Keratinocyte (primary cell): ENCODE measurements at regions not wholly inside any gene's neighbourhood (a gene's known extent, or its start where the extent isn't known, plus 50 kb on each side); places are given as distances from the start of the nearest gene placed in this dataset.

Experiments
- EZH2 ChIP-seq: IDR thresholded peaks from one replicate; pipeline ENCODE4 v1.6.1; 2012; ENCODE audit warnings: inconsistent platforms, mild to moderate bottlenecking, low read length, moderate library complexity
- TF ChIP-seq, protein P1 (sequence below), 3 experiments: IDR thresholded peaks in 1 of 3; conservative IDR thresholded peaks in 1 of 3; optimal IDR thresholded peaks in 1 of 3; 2 replicates in 2 of 3; 3 replicates in 1 of 3; pipeline versions ENCODE3 to v1.5.1; 2011; ENCODE audit warnings: low read length in 3 of 3, mild to moderate bottlenecking in 3 of 3, moderate library complexity in 2 of 3, control low read depth in 1 of 3, inconsistent platforms in 1 of 3; ENCODE audit not compliant: insufficient read depth in 2 of 3; ENCODE audit errors: extremely low read depth in 1 of 3

DNA sequence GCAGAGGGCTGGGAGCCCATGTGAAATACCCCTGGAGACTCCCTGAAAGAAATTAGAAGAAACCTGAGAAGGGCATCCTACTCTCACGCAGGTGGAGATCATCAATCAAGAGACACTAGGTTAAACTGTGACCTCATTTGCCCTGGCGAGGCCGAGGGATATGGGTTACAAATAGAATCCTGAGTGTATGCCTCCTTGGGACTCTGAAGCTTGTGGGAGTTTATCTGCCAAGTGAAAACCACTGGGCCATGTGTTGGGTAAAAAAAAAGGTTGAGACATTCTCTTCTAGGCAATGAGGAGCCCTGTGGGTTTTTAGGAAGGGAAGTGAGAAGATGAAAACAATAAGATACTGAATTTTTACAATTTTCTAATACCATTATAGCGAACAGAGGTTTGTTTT is 160.7 kb upstream of the ARID2 start:
- TF ChIP-seq, protein P1, sequence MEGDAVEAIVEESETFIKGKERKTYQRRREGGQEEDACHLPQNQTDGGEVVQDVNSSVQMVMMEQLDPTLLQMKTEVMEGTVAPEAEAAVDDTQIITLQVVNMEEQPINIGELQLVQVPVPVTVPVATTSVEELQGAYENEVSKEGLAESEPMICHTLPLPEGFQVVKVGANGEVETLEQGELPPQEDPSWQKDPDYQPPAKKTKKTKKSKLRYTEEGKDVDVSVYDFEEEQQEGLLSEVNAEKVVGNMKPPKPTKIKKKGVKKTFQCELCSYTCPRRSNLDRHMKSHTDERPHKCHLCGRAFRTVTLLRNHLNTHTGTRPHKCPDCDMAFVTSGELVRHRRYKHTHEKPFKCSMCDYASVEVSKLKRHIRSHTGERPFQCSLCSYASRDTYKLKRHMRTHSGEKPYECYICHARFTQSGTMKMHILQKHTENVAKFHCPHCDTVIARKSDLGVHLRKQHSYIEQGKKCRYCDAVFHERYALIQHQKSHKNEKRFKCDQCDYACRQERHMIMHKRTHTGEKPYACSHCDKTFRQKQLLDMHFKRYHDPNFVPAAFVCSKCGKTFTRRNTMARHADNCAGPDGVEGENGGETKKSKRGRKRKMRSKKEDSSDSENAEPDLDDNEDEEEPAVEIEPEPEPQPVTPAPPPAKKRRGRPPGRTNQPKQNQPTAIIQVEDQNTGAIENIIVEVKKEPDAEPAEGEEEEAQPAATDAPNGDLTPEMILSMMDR (optimal IDR thresholded peaks at IDR 0.05 in 1 of 3, IDR thresholded peaks at IDR 0.05 in 1 of 3, conservative IDR thresholded peaks at IDR 0.05 in 1 of 3; ENCODE audit: extremely low read depth in 1 of 3, insufficient read depth in 2 of 3, low read length in 3 of 3): no peak
- no peak for TF ChIP-seq EZH2
